ENCODE measurements at regions not wholly inside any gene's neighbourhood (a gene's known extent, or its start where the extent isn't known, plus 50 kb on each side); places are given as distances from the start of the nearest gene placed in this dataset.

GRCh38 chr5:159576902-159577301 is 246.6 kb upstream of the IL12B start (continued):
- TF ChIP-seq, protein P1, sequence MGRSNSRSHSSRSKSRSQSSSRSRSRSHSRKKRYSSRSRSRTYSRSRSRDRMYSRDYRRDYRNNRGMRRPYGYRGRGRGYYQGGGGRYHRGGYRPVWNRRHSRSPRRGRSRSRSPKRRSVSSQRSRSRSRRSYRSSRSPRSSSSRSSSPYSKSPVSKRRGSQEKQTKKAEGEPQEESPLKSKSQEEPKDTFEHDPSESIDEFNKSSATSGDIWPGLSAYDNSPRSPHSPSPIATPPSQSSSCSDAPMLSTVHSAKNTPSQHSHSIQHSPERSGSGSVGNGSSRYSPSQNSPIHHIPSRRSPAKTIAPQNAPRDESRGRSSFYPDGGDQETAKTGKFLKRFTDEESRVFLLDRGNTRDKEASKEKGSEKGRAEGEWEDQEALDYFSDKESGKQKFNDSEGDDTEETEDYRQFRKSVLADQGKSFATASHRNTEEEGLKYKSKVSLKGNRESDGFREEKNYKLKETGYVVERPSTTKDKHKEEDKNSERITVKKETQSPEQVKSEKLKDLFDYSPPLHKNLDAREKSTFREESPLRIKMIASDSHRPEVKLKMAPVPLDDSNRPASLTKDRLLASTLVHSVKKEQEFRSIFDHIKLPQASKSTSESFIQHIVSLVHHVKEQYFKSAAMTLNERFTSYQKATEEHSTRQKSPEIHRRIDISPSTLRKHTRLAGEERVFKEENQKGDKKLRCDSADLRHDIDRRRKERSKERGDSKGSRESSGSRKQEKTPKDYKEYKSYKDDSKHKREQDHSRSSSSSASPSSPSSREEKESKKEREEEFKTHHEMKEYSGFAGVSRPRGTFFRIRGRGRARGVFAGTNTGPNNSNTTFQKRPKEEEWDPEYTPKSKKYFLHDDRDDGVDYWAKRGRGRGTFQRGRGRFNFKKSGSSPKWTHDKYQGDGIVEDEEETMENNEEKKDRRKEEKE (IDR thresholded peaks at IDR 0.05; ENCODE audit: borderline replicate concordance in 1 of 2, control insufficient read depth in 1 of 2, low read depth in 2 of 2, low read length in 1 of 2): no peak
- TF ChIP-seq FIP1L1 (IDR thresholded peaks at IDR 0.05; ENCODE audit: low read depth, low read length, poor library complexity, severe bottlenecking) (no peak), COPS2 (conservative IDR thresholded peaks at IDR 0.05) (no peak), ZNF511 (CRISPR knock-in tag; IDR thresholded peaks at IDR 0.05) (no peak), BRCA1 (IDR thresholded peaks at IDR 0.05) (no peak), BRCA1 (CRISPR knock-in tag; IDR thresholded peaks at IDR 0.05) (no peak)
- TF ChIP-seq, protein P2, sequence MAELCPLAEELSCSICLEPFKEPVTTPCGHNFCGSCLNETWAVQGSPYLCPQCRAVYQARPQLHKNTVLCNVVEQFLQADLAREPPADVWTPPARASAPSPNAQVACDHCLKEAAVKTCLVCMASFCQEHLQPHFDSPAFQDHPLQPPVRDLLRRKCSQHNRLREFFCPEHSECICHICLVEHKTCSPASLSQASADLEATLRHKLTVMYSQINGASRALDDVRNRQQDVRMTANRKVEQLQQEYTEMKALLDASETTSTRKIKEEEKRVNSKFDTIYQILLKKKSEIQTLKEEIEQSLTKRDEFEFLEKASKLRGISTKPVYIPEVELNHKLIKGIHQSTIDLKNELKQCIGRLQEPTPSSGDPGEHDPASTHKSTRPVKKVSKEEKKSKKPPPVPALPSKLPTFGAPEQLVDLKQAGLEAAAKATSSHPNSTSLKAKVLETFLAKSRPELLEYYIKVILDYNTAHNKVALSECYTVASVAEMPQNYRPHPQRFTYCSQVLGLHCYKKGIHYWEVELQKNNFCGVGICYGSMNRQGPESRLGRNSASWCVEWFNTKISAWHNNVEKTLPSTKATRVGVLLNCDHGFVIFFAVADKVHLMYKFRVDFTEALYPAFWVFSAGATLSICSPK (IDR thresholded peaks at IDR 0.05; ENCODE audit: borderline replicate concordance): no peak
